Stimulated activated CD8-positive, alpha-beta memory T cell treated with anti-CD3 and anti-CD28 coated beads, Interleukin-2, amount 100 ng/mL, for 1 hour (primary cell): ENCODE measurements at regions not wholly inside any gene's neighbourhood (a gene's known extent, or its start where the extent isn't known, plus 50 kb on each side); places are given as distances from the start of the nearest gene placed in this dataset.
"Not testable (repeated sequence)": the region's sequence is repeated elsewhere in the genome, so short reads cannot be mapped to it uniquely, and the experiment has no call there.

Source experiments
- DNase-seq, 2 donors: peaks; one replicate each; pipeline ENCODE4 v3.0.0-alpha.2; 2020; ENCODE audit warnings: low read depth in 2 of 2

- DNase-seq, result not testable (repeated sequence)
Measured at GRCh38 chr1:144140243-144140642, 168.5 kb upstream of the FAM72C start.

GRCh38 chr1:144105006-144105405 lies 133.2 kb upstream of the FAM72C start:
- not testable (repeated sequence) for DNase-seq

GRCh38 chr1:144104000-144104677 lies 132.4 kb upstream of the FAM72C start:
- DNase-seq, result peak; percentile 20 to 23

- peak in 1 of 2 donors; percentile 9 for DNase-seq
Measured at GRCh38 chr1:144103156-144103880, 131.5 kb upstream of the FAM72C start.

GRCh38 chr1:144102046-144102745 lies 130.4 kb upstream of the FAM72C start:
- not testable (repeated sequence) for DNase-seq

DNA sequence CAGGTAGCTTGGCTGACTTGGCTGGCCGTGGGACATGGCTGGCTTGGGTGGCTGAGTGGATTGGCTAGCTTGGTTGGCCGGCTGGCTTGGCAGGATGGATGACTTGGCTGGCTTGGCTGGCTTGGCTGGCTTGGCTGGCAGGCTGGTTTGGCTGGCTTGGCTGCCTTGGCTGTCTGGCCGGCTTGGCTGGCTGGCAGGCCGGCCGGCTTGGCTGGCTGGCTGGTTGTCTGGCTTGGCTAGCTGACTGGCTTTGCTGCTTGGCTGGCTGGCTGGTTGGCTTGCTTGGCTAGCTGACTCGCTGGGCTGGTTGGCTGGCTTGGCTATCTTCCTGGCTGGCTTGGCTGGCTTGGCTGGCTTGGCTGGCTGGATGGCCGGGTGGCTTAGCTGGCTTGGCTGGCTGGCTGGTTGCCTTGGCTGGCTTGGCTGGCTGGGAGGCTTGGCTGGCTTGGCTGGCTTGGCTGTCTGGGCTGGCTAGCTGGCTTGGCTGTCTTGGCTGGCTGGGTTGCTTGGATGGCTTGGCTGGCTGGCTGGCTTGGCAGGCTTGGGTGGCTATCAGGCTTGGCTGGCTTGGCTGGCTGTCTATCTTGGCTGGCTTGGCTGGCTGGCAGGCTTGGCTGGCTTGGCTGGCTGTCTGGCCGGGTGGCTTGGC lies 129.7 kb upstream of the FAM72C start:
- no peak for DNase-seq

DNA sequence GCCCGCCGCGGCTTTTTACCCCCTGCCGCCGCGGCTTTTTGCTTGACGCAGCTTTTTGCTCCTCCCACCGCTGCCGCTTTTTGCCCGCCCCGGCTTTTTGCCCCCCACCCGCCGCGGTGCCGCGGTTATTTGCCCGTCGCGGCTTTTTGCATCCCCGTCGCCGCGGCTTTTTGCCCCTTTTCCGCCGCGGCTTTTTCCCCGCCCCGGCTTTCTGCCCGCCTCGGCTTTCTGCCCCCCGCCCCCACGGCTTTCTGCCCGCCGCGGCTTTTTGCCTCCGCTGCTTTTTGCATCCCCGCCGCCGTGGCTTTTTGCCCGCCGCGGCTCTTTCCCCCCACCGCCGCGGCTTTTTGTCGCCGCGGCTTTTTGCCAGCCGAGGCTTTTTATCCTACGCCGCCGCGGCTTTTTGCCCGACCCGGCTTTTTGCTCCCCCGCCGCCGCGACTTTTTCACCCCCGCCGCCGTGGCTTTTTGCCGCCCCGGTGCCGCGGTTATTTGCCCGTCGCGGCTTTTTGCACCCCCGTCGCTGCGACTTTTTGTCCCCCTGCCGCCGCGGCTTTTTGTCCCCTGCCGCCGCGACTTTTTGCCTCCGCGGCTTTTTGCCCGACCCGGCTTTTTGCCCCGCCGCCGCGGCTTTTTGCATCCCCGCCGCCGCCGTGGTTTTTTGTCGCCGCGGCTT lies 105.5 kb upstream of the FAM72C start:
- peak in 1 of 2 donors; percentile 26 for DNase-seq

DNA sequence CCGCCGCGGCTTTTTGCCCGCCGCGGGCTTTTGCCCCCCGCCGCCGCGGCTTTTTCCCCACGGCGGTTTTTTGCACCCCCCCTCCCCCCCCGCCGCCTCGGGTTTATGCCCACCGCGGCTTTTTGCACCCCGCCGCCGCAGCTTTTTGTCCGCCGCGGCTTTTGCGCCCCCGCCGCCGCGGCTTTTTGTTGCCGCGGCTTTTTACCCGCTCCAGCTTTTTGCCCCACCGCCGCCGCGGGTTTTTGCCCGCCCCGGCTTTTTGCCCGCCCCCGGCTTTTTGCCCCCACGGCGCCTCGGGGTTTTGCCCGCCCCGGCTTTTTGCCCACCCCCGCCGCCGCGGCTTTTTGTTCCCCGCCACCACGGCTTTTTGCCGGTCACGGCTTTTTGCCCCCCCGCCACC lies 104.9 kb upstream of the FAM72C start:
- not testable (repeated sequence) for DNase-seq

GRCh38 chr1:144070394-144071053 lies 98.7 kb upstream of the FAM72C start:
- DNase-seq, result not testable (repeated sequence)

- DNase-seq, result not testable (repeated sequence)
Measured at GRCh38 chr1:144067042-144067441, 95.3 kb upstream of the FAM72C start.

- not testable (repeated sequence) for DNase-seq
Measured at GRCh38 chr1:144066071-144066813, 94.5 kb upstream of the FAM72C start.

- not testable (repeated sequence) for DNase-seq
Measured at GRCh38 chr1:144065299-144066060, 93.7 kb upstream of the FAM72C start.

GRCh38 chr1:144049365-144049764 lies 77.6 kb upstream of the FAM72C start:
- not testable (repeated sequence) for DNase-seq

- DNase-seq, result not testable (repeated sequence)
Measured at GRCh38 chr1:144046645-144047044, 74.9 kb upstream of the FAM72C start.

DNA sequence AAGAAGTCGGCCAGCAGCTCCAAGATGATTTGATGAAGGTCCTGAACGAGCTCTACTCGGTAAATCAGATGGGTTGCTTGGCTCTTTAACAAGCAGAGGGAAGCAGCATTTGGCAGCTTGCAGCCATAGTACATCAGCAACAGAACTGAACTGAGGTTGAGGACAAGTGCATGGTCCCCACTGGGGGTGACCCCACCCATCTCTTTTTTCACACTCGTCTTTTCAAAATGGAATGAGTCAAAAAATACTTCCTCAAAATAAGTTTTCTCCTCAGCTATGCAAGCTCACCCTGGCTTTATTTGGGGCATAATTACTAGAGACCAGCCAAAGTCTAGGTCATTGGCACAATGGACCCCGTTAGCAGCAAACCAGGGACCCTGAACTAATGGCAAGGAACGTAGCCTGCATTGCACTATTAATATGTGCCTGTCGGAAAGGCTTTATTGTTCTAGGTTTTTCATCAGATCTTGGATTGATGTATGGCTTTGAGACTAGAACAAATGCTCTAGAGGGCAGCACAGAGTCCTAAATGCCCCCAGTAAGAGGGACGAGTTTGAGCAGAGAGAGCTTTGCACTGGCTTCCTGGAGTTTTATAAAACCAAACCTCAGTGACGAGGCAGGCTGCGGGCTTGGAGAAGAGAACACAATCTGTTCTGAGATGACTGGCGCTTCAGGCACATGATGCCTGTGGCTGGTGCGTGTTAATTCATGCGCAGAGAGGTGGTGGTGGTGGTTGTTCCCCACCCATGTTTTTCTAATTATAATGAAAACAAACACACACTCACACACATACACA lies 74.2 kb upstream of the FAM72C start:
- DNase-seq, result peak in 1 of 2 donors; percentile 0

DNA sequence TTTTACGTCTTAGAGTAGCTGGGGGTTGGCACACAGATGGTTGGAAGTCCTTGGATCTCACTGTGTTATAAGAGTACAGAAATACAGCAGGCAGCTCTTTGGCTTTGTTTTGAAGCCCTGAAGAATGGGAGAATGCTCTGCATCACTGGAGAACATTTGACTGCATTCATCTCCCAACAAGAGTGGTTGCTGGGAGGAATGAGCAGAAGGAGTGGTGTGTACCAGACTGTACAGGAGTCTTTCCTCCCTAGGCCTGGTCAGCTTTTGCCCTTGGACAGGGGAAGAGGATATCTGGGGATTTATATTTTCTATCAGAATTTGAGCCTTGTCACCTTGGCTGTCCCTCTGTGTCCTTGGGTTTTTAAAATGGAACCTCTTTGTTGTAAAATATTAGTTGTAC lies 70.5 kb upstream of the FAM72C start:
- not testable (repeated sequence) for DNase-seq

GRCh38 chr1:144040293-144040692 lies 68.5 kb upstream of the FAM72C start:
- DNase-seq, result not testable (repeated sequence)

GRCh38 chr1:144034045-144034444 lies 62.3 kb upstream of the FAM72C start:
- not testable (repeated sequence) for DNase-seq

GRCh38 chr1:144031550-144031949 lies 59.8 kb upstream of the FAM72C start:
- not testable (repeated sequence) for DNase-seq
